A549 (cell line): ENCODE measurements at regions not wholly inside any gene's neighbourhood (a gene's known extent, or its start where the extent isn't known, plus 50 kb on each side); places are given as distances from the start of the nearest gene placed in this dataset.
"Not testable (repeated sequence)": the region's sequence is repeated elsewhere in the genome, so short reads cannot be mapped to it uniquely, and the experiment has no call there.

Experiments used
- ATAC-seq, 2 experiments: fragments of 200-7000 bp in 1 of 2; fragments of >200 bp in 1 of 2; cut with Nextera tagmentation in 1 of 2; cut with Tn5 transposase in 1 of 2; 3 replicates each; pipeline versions ENCODE4 v1.8.0 to v1.9.1; 2018 to 2020; ENCODE audit warnings: mild to moderate bottlenecking in 1 of 2, moderate library complexity in 1 of 2
- CTCF ChIA-PET: fragments of 300-600 bp; sonication (Branson Sonifier 250); formaldehyde crosslinking; extraction: SDS; loops from one replicate; lab custom pipeline; 2021; ENCODE audit warnings: antibody characterized with exemption, inconsistent platforms; lab: Yijun Ruan, JAX
- POLR2A ChIA-PET: fragments of 350-600 bp; formaldehyde crosslinking; extraction: SDS; loops from one replicate; lab custom pipeline; 2021; ENCODE audit warnings: antibody characterized with exemption, inconsistent platforms; lab: Yijun Ruan, JAX
- DNase-seq, 2 experiments: peaks; one replicate each; pipeline versions ENCODE4 v3.0.0 to v3.0.0-alpha.2; 2011 to 2016; ENCODE audit warnings: low read depth in 1 of 2, low spot score in 1 of 2
- FAIRE-seq: peaks from 2 replicates; lab custom pipeline; 2011; peaks lifted over from hg19 to GRCh38; lab: Jason Lieb, UNC
- H3K27ac ChIP-seq, 2 experiments: fragments of >200 bp; sonication (Bioruptor Twin); formaldehyde crosslinking; 3 replicates each; pipeline ENCODE4 v1.5.1; 2016 to 2017
- H3K4me1 ChIP-seq: fragments of >200 bp; sonication (Bioruptor Twin); formaldehyde crosslinking; 3 replicates; pipeline ENCODE4 v1.6.1; 2016
- H3K4me2 ChIP-seq: fragments of >200 bp; sonication (Bioruptor Twin); formaldehyde crosslinking; 3 replicates; pipeline ENCODE4 v1.6.1; 2016
- H3K4me3 ChIP-seq: fragments of >200 bp; sonication (Bioruptor Twin); formaldehyde crosslinking; 3 replicates; pipeline ENCODE4 v1.5.1; 2016
- H3K9me3 ChIP-seq: fragments of >200 bp; sonication (Bioruptor Twin); formaldehyde crosslinking; 3 replicates; pipeline ENCODE4 v1.6.1; 2016
- CBX2 ChIP-seq: fragments of 200-600 bp; sonication (generic); IDR thresholded peaks from 2 replicates; pipeline ENCODE4 v1.6.1; 2016; ENCODE audit warnings: low read depth, mild to moderate bottlenecking, borderline replicate concordance
- CHD2 ChIP-seq: fragments of 150-350 bp; IDR thresholded peaks from 2 replicates; pipeline ENCODE4 v1.6.1; 2014; ENCODE audit warnings: low read length; ENCODE audit not compliant: partially characterized antibody
- CHD4 ChIP-seq: fragments of 200-600 bp; sonication (generic); IDR thresholded peaks from 2 replicates; pipeline ENCODE4 v1.6.1; 2016; ENCODE audit warnings: antibody characterized with exemption, mild to moderate bottlenecking, borderline replicate concordance
- EHF ChIP-seq: fragments of 250-450 bp; sonication (Bioruptor Pico); IDR thresholded peaks from 2 replicates; pipeline ENCODE4 v1.5.0; 2020; ENCODE audit warnings: mild to moderate bottlenecking
- EHMT2 ChIP-seq: fragments of 200-600 bp; sonication (generic); IDR thresholded peaks from 2 replicates; pipeline ENCODE4 v1.6.1; 2016; ENCODE audit warnings: antibody characterized with exemption, low read depth, mild to moderate bottlenecking, moderate library complexity
- ELK1 ChIP-seq: fragments of 150-350 bp; IDR thresholded peaks from 2 replicates; pipeline ENCODE4 v1.6.1; 2014; ENCODE audit warnings: low read depth, mild to moderate bottlenecking, low read length
- EP300 ChIP-seq, 2 experiments: fragments of >200 bp; sonication (Bioruptor Twin); formaldehyde crosslinking; IDR thresholded peaks; 2 replicates in 1 of 2; 3 replicates in 1 of 2; pipeline ENCODE4 v1.6.1; 2016 to 2017
- FOSB ChIP-seq: fragments of 250-450 bp; sonication (Bioruptor Pico); IDR thresholded peaks from 2 replicates; pipeline ENCODE4 v1.5.0; 2020; ENCODE audit warnings: mild to moderate bottlenecking, moderate library complexity
- HDAC2 ChIP-seq: fragments of 200-600 bp; sonication (generic); IDR thresholded peaks from 2 replicates; pipeline ENCODE4 v1.6.1; 2016
- HEYL ChIP-seq: fragments of 250-450 bp; sonication (Bioruptor Pico); IDR thresholded peaks from 2 replicates; pipeline ENCODE4 v1.8.0; 2021; ENCODE audit warnings: mild to moderate bottlenecking, moderate library complexity
- HMGXB4 ChIP-seq: fragments of 250-450 bp; sonication (Bioruptor Pico); IDR thresholded peaks from 2 replicates; pipeline ENCODE4 v1.5.0; 2021; ENCODE audit warnings: mild to moderate bottlenecking, moderate library complexity, borderline replicate concordance
- HOXA7 ChIP-seq: fragments of 250-450 bp; sonication (Bioruptor Pico); IDR thresholded peaks from 2 replicates; pipeline ENCODE4 v1.5.0; 2020; ENCODE audit warnings: mild to moderate bottlenecking, moderate library complexity
- HOXB13 ChIP-seq: fragments of 250-450 bp; sonication (Bioruptor Pico); IDR thresholded peaks from 2 replicates; pipeline ENCODE4 v1.5.0; 2020; ENCODE audit warnings: low read depth, mild to moderate bottlenecking, moderate library complexity
- HOXB5 ChIP-seq: fragments of 250-450 bp; sonication (Bioruptor Pico); IDR thresholded peaks from 2 replicates; pipeline ENCODE4 v1.5.0; 2020; ENCODE audit warnings: mild to moderate bottlenecking, moderate library complexity
- JUN ChIP-seq, 2 experiments: fragments of >200 bp; sonication (Bioruptor Twin); formaldehyde crosslinking; IDR thresholded peaks; 2 replicates in 1 of 2; 3 replicates in 1 of 2; pipeline ENCODE4 v1.6.1; 2016 to 2017
- KDM1A ChIP-seq: fragments of 200-600 bp; sonication (generic); IDR thresholded peaks from 2 replicates; pipeline ENCODE4 v1.6.1; 2016; ENCODE audit warnings: low read depth, mild to moderate bottlenecking
- KDM5A ChIP-seq: fragments of 200-600 bp; sonication (generic); IDR thresholded peaks from 2 replicates; pipeline ENCODE4 v1.6.1; 2016; ENCODE audit warnings: antibody characterized with exemption, mild to moderate bottlenecking
- MAFK ChIP-seq: fragments of 450-650 bp; IDR thresholded peaks from 2 replicates; pipeline ENCODE4 v1.6.1; 2014; ENCODE audit not compliant: partially characterized antibody
- MAZ ChIP-seq: fragments of 150-350 bp; IDR thresholded peaks from 2 replicates; pipeline ENCODE4 v1.6.1; 2014; ENCODE audit warnings: antibody characterized with exemption, low read depth, low read length, borderline replicate concordance
- NFE2L2 ChIP-seq: fragments of 150-350 bp; conservative IDR thresholded peaks from 2 replicates; pipeline ENCODE4 v1.6.1; 2014; ENCODE audit warnings: low read length
- NR3C1 ChIP-seq: fragments of >200 bp; sonication (Bioruptor Twin); formaldehyde crosslinking; IDR thresholded peaks from 3 replicates; pipeline ENCODE4 v1.6.1; 2017
- PHF8 ChIP-seq: fragments of 200-600 bp; sonication (generic); IDR thresholded peaks from 2 replicates; pipeline ENCODE4 v1.6.1; 2016; ENCODE audit warnings: low read depth, mild to moderate bottlenecking, antibody characterized with exemption, moderate library complexity, borderline replicate concordance
- POLR2A ChIP-seq: IDR thresholded peaks from 2 replicates; pipeline ENCODE4 v1.6.1; 2012; ENCODE audit warnings: mild to moderate bottlenecking, low read length
- RAD21 ChIP-seq, 2 experiments: fragments of >200 bp in 1 of 2; sonication (Bioruptor Twin) in 1 of 2; formaldehyde crosslinking in 1 of 2; IDR thresholded peaks in 1 of 2; conservative IDR thresholded peaks in 1 of 2; 2 replicates in 1 of 2; 3 replicates in 1 of 2; pipeline ENCODE4 v1.6.1; 2012 to 2018; ENCODE audit warnings: inconsistent platforms in 1 of 2
- RARB ChIP-seq: fragments of 250-450 bp; sonication (Bioruptor Pico); IDR thresholded peaks from 2 replicates; pipeline ENCODE4 v1.8.0; 2021; ENCODE audit warnings: mild to moderate bottlenecking, moderate library complexity
- RCOR1 ChIP-seq: fragments of 150-350 bp; IDR thresholded peaks from 2 replicates; pipeline ENCODE4 v1.6.1; 2014; ENCODE audit warnings: antibody characterized with exemption, low read length, low read depth
- RNF2 ChIP-seq: fragments of 200-600 bp; sonication (generic); IDR thresholded peaks from 2 replicates; pipeline ENCODE4 v1.6.1; 2016; ENCODE audit warnings: low read depth, mild to moderate bottlenecking, antibody characterized with exemption, moderate library complexity, borderline replicate concordance
- TFCP2L1 ChIP-seq: fragments of 250-450 bp; sonication (Bioruptor Pico); IDR thresholded peaks from 2 replicates; pipeline ENCODE4 v1.5.0; 2021; ENCODE audit warnings: mild to moderate bottlenecking
- ZFP36 ChIP-seq: fragments of 450-650 bp; IDR thresholded peaks from 2 replicates; pipeline ENCODE4 v1.6.1; 2014; ENCODE audit warnings: borderline replicate concordance; ENCODE audit not compliant: partially characterized antibody
- WGBS: methylation state at CpG from one replicate; pipeline ENCODE4 v1.1.6; 2017; ENCODE audit errors: missing lambda C conversion rate; 5-methylcytosine and 5-hydroxymethylcytosine counted together
- TF ChIP-seq, protein P1 (sequence below): fragments of >200 bp; sonication (Bioruptor Twin); formaldehyde crosslinking; IDR thresholded peaks from 3 replicates; pipeline ENCODE4 v1.6.1; 2016

GRCh38 chr10:80964955-80965614 lies 427.4 kb downstream of the SH2D4B start:
- Histone ChIP-seq H3K27ac (no peak overlapping the region), H3K4me1 (no peaks in the 10 kb centered on the region), H3K9me3 (no peaks in the 10 kb centered on the region), H3K4me2 (no peak overlapping the region), H3K4me3 (no peak overlapping the region)
- no peak for FAIRE-seq
- no peak for ATAC-seq
- DNase-seq = no peak
- WGBS = 17% methylated on average over 3 of the region's 3 CpGs
- CTCF ChIA-PET = no interaction called here
- TF ChIP-seq KDM1A (no peak), CHD4 (no peak), FOSB (CRISPR knock-in tag) (no peak), HDAC2 (no peak), NR3C1 (no peak), HMGXB4 (CRISPR knock-in tag) (no peak), ELK1 (no peak), EHMT2 (no peak), MAFK (no peak), RAD21 (conservative IDR thresholded peaks at IDR 0.05 in 1 of 2, IDR thresholded peaks at IDR 0.05 in 1 of 2) (no peak), CHD2 (no peak), HEYL (CRISPR knock-in tag) (no peak), NFE2L2 (no peak), MAZ (no peak), JUN (IDR thresholded peaks at IDR 0.05) (no peak), HOXB5 (CRISPR knock-in tag) (no peak), RARB (CRISPR knock-in tag) (no peak), KDM5A (no peak), HOXA7 (no peak)
- TF ChIP-seq, all 56 proteins: peak for 0
- POLR2A ChIA-PET = no interaction called here

DNA sequence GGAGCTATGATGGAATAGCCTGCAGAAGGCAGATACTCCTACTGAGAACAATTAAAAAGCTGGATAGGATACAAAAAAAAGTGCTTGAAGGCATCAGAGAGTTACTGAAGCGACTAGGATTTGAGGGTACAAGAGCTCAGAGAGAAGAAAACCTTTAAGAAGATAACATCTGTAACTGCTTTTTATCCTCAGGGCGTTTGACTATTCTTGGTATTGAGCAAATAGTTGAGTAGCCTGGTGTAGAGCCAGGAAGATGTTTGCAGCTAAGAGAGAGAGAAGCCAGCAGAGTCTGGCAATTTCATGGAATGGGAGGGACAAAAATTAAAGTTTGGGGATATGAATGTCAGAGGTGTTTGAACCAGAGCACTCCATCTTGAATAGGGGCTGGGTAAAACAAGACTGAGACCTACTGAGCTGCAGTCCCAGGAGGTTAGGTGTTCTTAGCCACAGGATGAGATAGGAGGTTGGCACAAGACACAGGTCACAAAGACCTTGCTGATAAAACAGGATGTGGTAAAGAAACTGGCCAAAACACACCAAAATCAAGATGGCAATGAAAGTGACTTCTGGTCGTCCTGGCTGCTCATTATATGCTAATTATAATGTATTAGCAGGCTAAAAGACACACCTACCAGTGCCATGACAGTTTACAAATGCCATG lies 428.8 kb downstream of the SH2D4B start:
- FAIRE-seq (no peak), DNase-seq (no peak), ATAC-seq (no peak)
- no peaks in the 10 kb centered on the region for H3K9me3 ChIP-seq
- H3K27ac ChIP-seq = no peak overlapping the region
- no peak overlapping the region for H3K4me3 ChIP-seq
- under 1% methylated on average over 3 of the region's 3 CpGs for WGBS
- CTCF ChIA-PET = no interaction called here
- H3K4me1 ChIP-seq = no peaks in the 10 kb centered on the region
- POLR2A ChIA-PET = no interaction called here
- TF ChIP-seq CBX2 (no peak), EHF (CRISPR knock-in tag) (no peak), FOSB (CRISPR knock-in tag) (no peak), ZFP36 (no peak), HOXB13 (CRISPR knock-in tag) (no peak), RCOR1 (no peak), MAFK (no peak), JUN (IDR thresholded peaks at IDR 0.05) (no peak), PHF8 (no peak), HMGXB4 (CRISPR knock-in tag) (no peak), RNF2 (no peak), NFE2L2 (no peak), TFCP2L1 (CRISPR knock-in tag) (no peak), POLR2A (no peak), EP300 (IDR thresholded peaks at IDR 0.05) (no peak)
- TF ChIP-seq, protein P1, sequence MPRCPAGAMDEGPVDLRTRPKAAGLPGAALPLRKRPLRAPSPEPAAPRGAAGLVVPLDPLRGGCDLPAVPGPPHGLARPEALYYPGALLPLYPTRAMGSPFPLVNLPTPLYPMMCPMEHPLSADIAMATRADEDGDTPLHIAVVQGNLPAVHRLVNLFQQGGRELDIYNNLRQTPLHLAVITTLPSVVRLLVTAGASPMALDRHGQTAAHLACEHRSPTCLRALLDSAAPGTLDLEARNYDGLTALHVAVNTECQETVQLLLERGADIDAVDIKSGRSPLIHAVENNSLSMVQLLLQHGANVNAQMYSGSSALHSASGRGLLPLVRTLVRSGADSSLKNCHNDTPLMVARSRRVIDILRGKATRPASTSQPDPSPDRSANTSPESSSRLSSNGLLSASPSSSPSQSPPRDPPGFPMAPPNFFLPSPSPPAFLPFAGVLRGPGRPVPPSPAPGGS = no peak
- 0 out of 3 replicates have a peak overlapping the region, but pooled peaks have one; percentile 29 for H3K4me2 ChIP-seq

DNA sequence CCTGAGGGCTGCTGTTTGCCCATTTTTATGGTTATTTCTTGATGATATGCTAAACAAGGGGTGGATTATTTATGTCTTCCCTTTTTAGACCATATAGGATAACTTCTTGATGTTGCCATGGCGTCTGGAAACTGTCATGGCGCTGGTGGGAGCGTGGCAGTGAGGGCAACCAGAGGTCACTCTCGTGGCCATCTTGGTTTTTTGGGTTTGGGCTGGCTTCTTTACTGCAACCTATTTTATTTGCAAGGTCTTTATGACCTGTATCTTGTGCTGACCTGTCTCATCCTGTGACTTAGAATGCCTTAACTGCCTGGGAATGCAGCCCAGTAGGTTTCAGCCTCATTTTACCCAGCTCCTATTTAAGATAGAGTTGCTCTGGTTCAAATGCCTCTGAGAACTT lies 429.7 kb downstream of the SH2D4B start:
- FAIRE-seq, H3K27ac ChIP-seq, H3K4me1 ChIP-seq, CTCF ChIA-PET, H3K4me3 ChIP-seq, ATAC-seq, H3K9me3 ChIP-seq, POLR2A ChIA-PET, DNase-seq: not testable (repeated sequence)
- WGBS = 4% methylated on average over 4 of the region's 4 CpGs
- 0 out of 3 replicates have a peak overlapping the region, but pooled peaks have one; percentile 29 for H3K4me2 ChIP-seq
